ENCODE measurements at regions not wholly inside any gene's neighbourhood (a gene's known extent, or its start where the extent isn't known, plus 50 kb on each side); places are given as distances from the start of the nearest gene placed in this dataset.

DNA sequence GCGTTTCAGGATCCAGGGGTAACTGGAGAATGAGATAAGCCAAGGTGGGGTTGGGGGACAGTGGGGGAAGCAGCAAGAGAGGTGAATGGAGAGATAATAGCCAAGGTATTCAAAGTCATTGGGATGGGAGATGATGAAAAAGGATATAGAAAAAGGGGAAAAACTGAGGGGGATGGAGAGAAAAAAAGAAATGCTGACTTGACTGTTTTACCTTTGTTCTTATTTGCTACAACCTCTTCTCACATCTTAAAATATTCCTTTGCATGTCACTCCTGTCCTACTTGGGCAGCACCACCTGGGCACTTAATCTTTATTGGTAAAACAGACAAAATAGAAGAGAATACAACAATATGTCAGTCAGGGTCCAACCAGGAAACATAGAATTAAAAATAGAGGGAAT is 56.0 kb upstream of the FNDC3A start:
- no peak overlapping the region for H3K9ac ChIP-seq (ENCODE audit: low read length)
- no peaks in the 10 kb centered on the region for H3K9me2 ChIP-seq (ENCODE audit: insufficient read depth, low read length)
- no peaks in the 10 kb centered on the region for H3F3A ChIP-seq (ENCODE audit: insufficient read depth, low read length, poor library complexity, severe bottlenecking)
- H2AFZ ChIP-seq (ENCODE audit: low read depth, low read length), result no peak overlapping the region
- no peaks in the 10 kb centered on the region for H3K36me3 ChIP-seq (ENCODE audit: insufficient read depth, low read length)
- no peaks in the 10 kb centered on the region for H4K20me1 ChIP-seq (ENCODE audit: insufficient read depth)
- TF ChIP-seq MXI1 (conservative IDR thresholded peaks at IDR 0.05; ENCODE audit: poor library complexity, severe bottlenecking) (no peak), EP300 (conservative IDR thresholded peaks at IDR 0.05; ENCODE audit: poor library complexity, severe bottlenecking) (no peak), TAF1 (IDR thresholded peaks at IDR 0.05; ENCODE audit: low read depth) (no peak), RAD21 (conservative IDR thresholded peaks at IDR 0.05) (no peak), REST (IDR thresholded peaks at IDR 0.05; ENCODE audit: borderline replicate concordance) (no peak), POLR2AphosphoS5 (IDR thresholded peaks at IDR 0.05) (no peak), SMC3 (conservative IDR thresholded peaks at IDR 0.05; ENCODE audit: poor library complexity) (no peak), EZH2 (IDR thresholded peaks at IDR 0.05; ENCODE audit: borderline replicate concordance, insufficient read depth, low read length, poor library complexity, severe bottlenecking) (no peak)
- TF ChIP-seq, protein P1, sequence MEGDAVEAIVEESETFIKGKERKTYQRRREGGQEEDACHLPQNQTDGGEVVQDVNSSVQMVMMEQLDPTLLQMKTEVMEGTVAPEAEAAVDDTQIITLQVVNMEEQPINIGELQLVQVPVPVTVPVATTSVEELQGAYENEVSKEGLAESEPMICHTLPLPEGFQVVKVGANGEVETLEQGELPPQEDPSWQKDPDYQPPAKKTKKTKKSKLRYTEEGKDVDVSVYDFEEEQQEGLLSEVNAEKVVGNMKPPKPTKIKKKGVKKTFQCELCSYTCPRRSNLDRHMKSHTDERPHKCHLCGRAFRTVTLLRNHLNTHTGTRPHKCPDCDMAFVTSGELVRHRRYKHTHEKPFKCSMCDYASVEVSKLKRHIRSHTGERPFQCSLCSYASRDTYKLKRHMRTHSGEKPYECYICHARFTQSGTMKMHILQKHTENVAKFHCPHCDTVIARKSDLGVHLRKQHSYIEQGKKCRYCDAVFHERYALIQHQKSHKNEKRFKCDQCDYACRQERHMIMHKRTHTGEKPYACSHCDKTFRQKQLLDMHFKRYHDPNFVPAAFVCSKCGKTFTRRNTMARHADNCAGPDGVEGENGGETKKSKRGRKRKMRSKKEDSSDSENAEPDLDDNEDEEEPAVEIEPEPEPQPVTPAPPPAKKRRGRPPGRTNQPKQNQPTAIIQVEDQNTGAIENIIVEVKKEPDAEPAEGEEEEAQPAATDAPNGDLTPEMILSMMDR (IDR thresholded peaks at IDR 0.05; ENCODE audit: poor library complexity, severe bottlenecking), result no peak
- H3K4me3 ChIP-seq (ENCODE audit: low read length), result no peak overlapping the region
- no peak overlapping the region for H3K4me2 ChIP-seq (ENCODE audit: low read length)
- H3K27ac ChIP-seq (ENCODE audit: low read length), result no peak overlapping the region
- no peaks in the 10 kb centered on the region for H3K27me3 ChIP-seq (ENCODE audit: insufficient read depth, low read depth, low read length)
- H3K79me2 ChIP-seq (replicated peaks; ENCODE audit: insufficient read depth, low read length), result no peaks in the 10 kb centered on the region
- no peaks in the 10 kb centered on the region for H3K9me3 ChIP-seq (ENCODE audit: low read length)

GRCh38 chr13:48920730-48921129 is 55.0 kb upstream of the FNDC3A start:
- Histone ChIP-seq H3K9me3 (ENCODE audit: low read length) (no peaks in the 10 kb centered on the region), H3K9ac (ENCODE audit: low read length) (no peak overlapping the region)
- TF ChIP-seq POLR2AphosphoS5 (IDR thresholded peaks at IDR 0.05), result no peak
- TF ChIP-seq REST (IDR thresholded peaks at IDR 0.05; ENCODE audit: borderline replicate concordance), result no peak
- TF ChIP-seq RAD21 (conservative IDR thresholded peaks at IDR 0.05), result no peak
- TF ChIP-seq EP300 (conservative IDR thresholded peaks at IDR 0.05; ENCODE audit: poor library complexity, severe bottlenecking), result no peak
- no peak for TF ChIP-seq MXI1 (conservative IDR thresholded peaks at IDR 0.05; ENCODE audit: poor library complexity, severe bottlenecking)

More at GRCh38 chr13:48920730-48921129, 55.0 kb upstream of the FNDC3A start:
- Histone ChIP-seq H4K20me1 (ENCODE audit: insufficient read depth) (no peaks in the 10 kb centered on the region), H3K9me2 (ENCODE audit: insufficient read depth, low read length) (no peaks in the 10 kb centered on the region), H3K36me3 (ENCODE audit: insufficient read depth, low read length) (no peaks in the 10 kb centered on the region), H2AFZ (ENCODE audit: low read depth, low read length) (no peak overlapping the region), H3K4me3 (ENCODE audit: low read length) (no peak overlapping the region), H3K4me2 (ENCODE audit: low read length) (no peak overlapping the region), H3K27me3 (ENCODE audit: insufficient read depth, low read depth, low read length) (no peaks in the 10 kb centered on the region), H3K27ac (ENCODE audit: low read length) (no peak overlapping the region), H3K79me2 (replicated peaks; ENCODE audit: insufficient read depth, low read length) (no peaks in the 10 kb centered on the region), H3F3A (ENCODE audit: insufficient read depth, low read length, poor library complexity, severe bottlenecking) (no peaks in the 10 kb centered on the region)

All from neural cell (in vitro differentiated cells).